ENCODE measurements at regions not wholly inside any gene's neighbourhood (a gene's known extent, or its start where the extent isn't known, plus 50 kb on each side); places are given as distances from the start of the nearest gene placed in this dataset.
"Not testable (repeated sequence)": the region's sequence is repeated elsewhere in the genome, so short reads cannot be mapped to it uniquely, and the experiment has no call there.

GRCh38 chr3:144831955-144832716 is 860.5 kb downstream of the DIPK2A start:
- H3K4me3 ChIP-seq: no peak overlapping the region
- H3K36me3 ChIP-seq: no peaks in the 10 kb centered on the region
- H3K27ac ChIP-seq: no peak overlapping the region
- no peak for ATAC-seq
- DNase-seq: no peak
- no peak for TF ChIP-seq CTCF (IDR thresholded peaks at IDR 0.05)
- intact Hi-C loops (cut with DNase I): no loop called here
- no peaks in the 10 kb centered on the region for H3K4me1 ChIP-seq
- H3K9me3 ChIP-seq: no peaks in the 10 kb centered on the region
- no peaks in the 10 kb centered on the region for H3K27me3 ChIP-seq (ENCODE audit: low read depth)

- Histone ChIP-seq H3K4me1 (no peaks in the 10 kb centered on the region), H3K9me3 (peaks cover 12% of the 10 kb centered on the region)
- intact Hi-C loops (cut with DNase I): no loop called here
These were observed 868.4 kb downstream of the DIPK2A start for GRCh38 chr3:144839991-144840390.

GRCh38 chr3:144840866-144841265 is 869.2 kb downstream of the DIPK2A start:
- no peak for TF ChIP-seq CTCF (IDR thresholded peaks at IDR 0.05)
- Histone ChIP-seq H3K4me1 (no peaks in the 10 kb centered on the region), H3K36me3 (no peaks in the 10 kb centered on the region), H3K27ac (no peak overlapping the region), H3K27me3 (ENCODE audit: low read depth) (no peaks in the 10 kb centered on the region), H3K9me3 (peaks cover 12% of the 10 kb centered on the region), H3K4me3 (no peak overlapping the region)
- DNase-seq (no peak), ATAC-seq (no peak)
- intact Hi-C loops (cut with DNase I): no loop called here

More at GRCh38 chr3:144839991-144840390, 868.4 kb downstream of the DIPK2A start:
- no peak for ATAC-seq
- no peak for DNase-seq
- Histone ChIP-seq H3K27me3 (ENCODE audit: low read depth) (no peaks in the 10 kb centered on the region), H3K27ac (no peak overlapping the region), H3K36me3 (no peaks in the 10 kb centered on the region), H3K4me3 (no peak overlapping the region)
- no peak for TF ChIP-seq CTCF (IDR thresholded peaks at IDR 0.05)

- H3K9me3 ChIP-seq: peaks cover 10% of the 10 kb centered on the region
- no peaks in the 10 kb centered on the region for H3K4me1 ChIP-seq
- DNase-seq: no peak
- H3K36me3 ChIP-seq: no peaks in the 10 kb centered on the region
- no peak for ATAC-seq
- H3K27ac ChIP-seq: no peak overlapping the region
- TF ChIP-seq CTCF (IDR thresholded peaks at IDR 0.05): no peak
- intact Hi-C loops (cut with DNase I): no loop called here
- H3K27me3 ChIP-seq (ENCODE audit: low read depth): no peaks in the 10 kb centered on the region
- no peak overlapping the region for H3K4me3 ChIP-seq
These were observed 871.5 kb downstream of the DIPK2A start for GRCh38 chr3:144843099-144843498.

GRCh38 chr3:144852999-144853398 is 881.4 kb downstream of the DIPK2A start:
- Histone ChIP-seq H3K36me3 (no peaks in the 10 kb centered on the region), H3K4me1 (no peaks in the 10 kb centered on the region), H3K9me3 (no peaks in the 10 kb centered on the region), H3K27me3 (ENCODE audit: low read depth) (no peaks in the 10 kb centered on the region), H3K4me3 (no peak overlapping the region), H3K27ac (no peak overlapping the region)
- no peak for TF ChIP-seq CTCF (IDR thresholded peaks at IDR 0.05)
- ATAC-seq: no peak
- no peak for DNase-seq
- intact Hi-C loops (cut with DNase I): no loop called here

- ATAC-seq; H3K4me1 ChIP-seq; DNase-seq; H3K9me3 ChIP-seq; intact Hi-C loops (cut with DNase I); H3K27ac ChIP-seq; H3K4me3 ChIP-seq; H3K27me3 ChIP-seq (ENCODE audit: low read depth); H3K36me3 ChIP-seq: not testable (repeated sequence)
These were observed 882.4 kb downstream of the DIPK2A start for GRCh38 chr3:144854020-144854419.

Data from lower lobe of right lung (tissue), 2 donors.